HEK293 (cell line): ENCODE measurements at regions not wholly inside any gene's neighbourhood (a gene's known extent, or its start where the extent isn't known, plus 50 kb on each side); places are given as distances from the start of the nearest gene placed in this dataset.

ENCODE experiments used
- CTCF ChIA-PET: fragments of 350-600 bp; formaldehyde crosslinking; extraction: SDS; loops from one replicate; lab custom pipeline; 2021; ENCODE audit warnings: antibody characterized with exemption; lab: Yijun Ruan, JAX
- POLR2A ChIA-PET: fragments of 300-600 bp; formaldehyde crosslinking; extraction: SDS; loops from one replicate; lab custom pipeline; 2020; ENCODE audit warnings: antibody characterized with exemption, inconsistent platforms; lab: Yijun Ruan, JAX
- H3K27ac ChIP-seq: fragments of 200-500 bp; sonication (Bioruptor generic); 2 replicates; pipeline ENCODE4 v1.5.1; 2014; ENCODE audit warnings: low read depth, low read length, control low read depth, inconsistent platforms; ENCODE audit errors: extremely low read depth
- H3K36me3 ChIP-seq, 2 experiments: fragments of 200-500 bp in 1 of 2; sonication (Bioruptor generic) in 1 of 2; 1 replicate in 1 of 2; 2 replicates in 1 of 2; pipeline ENCODE4 v1.5.1; 2014 to 2017; ENCODE audit warnings: inconsistent platforms in 2 of 2, low read length in 2 of 2; ENCODE audit not compliant: control insufficient read depth in 2 of 2, insufficient read depth in 1 of 2
- H3K4me1 ChIP-seq: fragments of 200-500 bp; sonication (Bioruptor generic); 2 replicates; pipeline ENCODE4 v1.5.1; 2014; ENCODE audit warnings: mild to moderate bottlenecking, low read length, inconsistent platforms; ENCODE audit not compliant: control insufficient read depth, insufficient read depth
- H3K4me3 ChIP-seq: 2 replicates; pipeline ENCODE4 v1.5.1; 2011; ENCODE audit warnings: low read depth, mild to moderate bottlenecking, control low read depth, low read length, moderate library complexity
- H3K9me3 ChIP-seq: fragments of 200-500 bp; sonication (Bioruptor generic); 2 replicates; pipeline ENCODE4 v1.5.1; 2014; ENCODE audit warnings: low read depth, low read length, inconsistent platforms; ENCODE audit not compliant: control insufficient read depth, insufficient read depth
- EGR2 ChIP-seq: fragments of 450-650 bp; formaldehyde crosslinking; IDR thresholded peaks from 2 replicates; pipeline ENCODE4 v1.5.1; 2016; ENCODE audit warnings: low read depth, missing biosample characterization, missing genetic modification characterization
- ELK4 ChIP-seq: IDR thresholded peaks from 2 replicates; pipeline ENCODE4 v1.6.1; 2011; ENCODE audit warnings: mild to moderate bottlenecking, low read depth, low read length, borderline replicate concordance
- KLF1 ChIP-seq: fragments of 450-650 bp; formaldehyde crosslinking; IDR thresholded peaks from 2 replicates; pipeline ENCODE4 v1.5.1; 2016; ENCODE audit warnings: missing biosample characterization, missing genetic modification characterization
- KLF17 ChIP-seq: fragments of 450-650 bp; formaldehyde crosslinking; IDR thresholded peaks from 2 replicates; pipeline ENCODE4 v1.5.1; 2016; ENCODE audit warnings: missing biosample characterization, missing genetic modification characterization
- MEIS1 ChIP-seq: sonication (generic); formaldehyde crosslinking; IDR thresholded peaks from 2 replicates; pipeline ENCODE4 v1.8.1; 2022; ENCODE audit warnings: missing genetic modification reagents, mild to moderate bottlenecking, borderline replicate concordance
- OVOL3 ChIP-seq: fragments of 450-650 bp; formaldehyde crosslinking; IDR thresholded peaks from 2 replicates; pipeline ENCODE4 v1.5.1; 2016; ENCODE audit warnings: missing biosample characterization, missing genetic modification characterization
- SALL2 ChIP-seq: fragments of 450-650 bp; formaldehyde crosslinking; IDR thresholded peaks from 2 replicates; pipeline ENCODE4 v1.5.0; 2017; ENCODE audit warnings: missing biosample characterization, mild to moderate bottlenecking, missing genetic modification characterization, borderline replicate concordance
- TCF7L2 ChIP-seq: IDR thresholded peaks from 2 replicates; pipeline ENCODE4 v1.6.1; 2011; ENCODE audit warnings: low read depth, mild to moderate bottlenecking, inconsistent platforms, low read length, moderate library complexity, borderline replicate concordance
- WT1 ChIP-seq: fragments of 450-650 bp; formaldehyde crosslinking; IDR thresholded peaks from 2 replicates; pipeline ENCODE4 v1.5.1; 2016; ENCODE audit warnings: missing biosample characterization, missing genetic modification characterization
- ZBTB10 ChIP-seq: fragments of 450-650 bp; formaldehyde crosslinking; IDR thresholded peaks from 2 replicates; pipeline ENCODE4 v1.5.1; 2016; ENCODE audit warnings: missing biosample characterization, missing genetic modification characterization
- ZBTB20 ChIP-seq: fragments of 450-650 bp; formaldehyde crosslinking; IDR thresholded peaks from 2 replicates; pipeline ENCODE4 v1.5.1; 2016; ENCODE audit warnings: missing biosample characterization, missing genetic modification characterization
- ZFHX2 ChIP-seq: fragments of 450-650 bp; formaldehyde crosslinking; conservative IDR thresholded peaks from 2 replicates; pipeline ENCODE4 v1.5.1; 2016; ENCODE audit warnings: missing biosample characterization, missing genetic modification characterization
- ZFP69B ChIP-seq: fragments of 450-650 bp; formaldehyde crosslinking; IDR thresholded peaks from 2 replicates; pipeline ENCODE4 v1.5.1; 2016; ENCODE audit warnings: missing biosample characterization, missing genetic modification characterization
- ZNF133 ChIP-seq: fragments of 450-650 bp; formaldehyde crosslinking; IDR thresholded peaks from 2 replicates; pipeline ENCODE4 v1.5.1; 2016; ENCODE audit warnings: missing biosample characterization, missing genetic modification characterization
- ZNF16 ChIP-seq: fragments of 450-650 bp; formaldehyde crosslinking; IDR thresholded peaks from 2 replicates; pipeline ENCODE4 v1.5.1; 2016; ENCODE audit warnings: low read depth, missing biosample characterization, missing genetic modification characterization
- ZNF184 ChIP-seq: fragments of 450-650 bp; IDR thresholded peaks from 2 replicates; pipeline ENCODE4 v1.5.1; 2018; ENCODE audit warnings: missing biosample characterization, mild to moderate bottlenecking, missing genetic modification characterization
- ZNF223 ChIP-seq: fragments of 450-650 bp; formaldehyde crosslinking; IDR thresholded peaks from 2 replicates; pipeline ENCODE4 v1.5.1; 2016; ENCODE audit warnings: missing biosample characterization, missing genetic modification characterization
- ZNF24 ChIP-seq: fragments of 450-650 bp; formaldehyde crosslinking; IDR thresholded peaks from 2 replicates; pipeline ENCODE4 v1.5.1; 2016; ENCODE audit warnings: missing biosample characterization, missing genetic modification characterization
- ZNF302 ChIP-seq: fragments of 450-650 bp; formaldehyde crosslinking; IDR thresholded peaks from 2 replicates; pipeline ENCODE4 v1.5.1; 2016; ENCODE audit warnings: missing biosample characterization, missing genetic modification characterization, low read depth
- ZNF311 ChIP-seq: fragments of 450-650 bp; formaldehyde crosslinking; IDR thresholded peaks from 2 replicates; pipeline ENCODE4 v1.5.1; 2017; ENCODE audit warnings: missing biosample characterization, missing genetic modification characterization, borderline replicate concordance
- ZNF366 ChIP-seq: fragments of 450-650 bp; formaldehyde crosslinking; conservative IDR thresholded peaks from 2 replicates; pipeline ENCODE4 v1.5.1; 2016; ENCODE audit warnings: missing biosample characterization, missing genetic modification characterization
- ZNF548 ChIP-seq: fragments of 450-650 bp; formaldehyde crosslinking; IDR thresholded peaks from 2 replicates; pipeline ENCODE4 v1.5.1; 2016; ENCODE audit warnings: missing biosample characterization, missing genetic modification characterization
- ZNF626 ChIP-seq: fragments of 450-650 bp; sonication (Bioruptor Pico); formaldehyde crosslinking; IDR thresholded peaks from 2 replicates; pipeline ENCODE4 v1.5.1; 2018; ENCODE audit warnings: missing biosample characterization, missing genetic modification characterization, inconsistent platforms
- ZNF707 ChIP-seq: fragments of 450-650 bp; formaldehyde crosslinking; IDR thresholded peaks from 2 replicates; pipeline ENCODE4 v1.5.1; 2016; ENCODE audit warnings: missing biosample characterization, missing genetic modification characterization
- ZSCAN30 ChIP-seq: fragments of 450-650 bp; IDR thresholded peaks from 2 replicates; pipeline ENCODE4 v1.5.1; 2018; ENCODE audit warnings: missing biosample characterization, mild to moderate bottlenecking, missing genetic modification characterization, moderate library complexity
- TF ChIP-seq, protein P1 (sequence below): fragments of 450-650 bp; formaldehyde crosslinking; IDR thresholded peaks from 2 replicates; pipeline ENCODE4 v1.5.1; 2016; ENCODE audit warnings: missing biosample characterization, missing genetic modification characterization

DNA sequence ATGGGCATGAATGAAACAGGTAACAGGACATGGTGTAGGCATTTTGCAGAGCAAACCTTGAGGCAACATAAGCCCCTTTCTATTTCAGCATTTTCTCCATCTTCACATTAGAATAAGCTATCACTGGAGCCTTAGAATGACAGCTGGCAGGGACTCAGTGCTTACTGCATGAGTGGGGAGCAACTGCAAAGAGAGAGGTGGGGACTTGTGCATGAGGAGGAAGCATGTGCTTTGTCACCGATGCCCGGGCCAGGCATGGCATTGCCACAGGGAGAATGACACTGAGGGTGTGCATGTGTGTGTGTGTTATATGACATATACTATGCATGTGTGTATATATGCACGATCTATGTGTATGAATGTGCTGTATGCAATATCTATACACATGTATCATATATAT lies 258.2 kb upstream of the RAB6C start:
- Histone ChIP-seq H3K27ac (no peak overlapping the region), H3K9me3 (no peaks in the 10 kb centered on the region), H3K4me1 (no peaks in the 10 kb centered on the region), H3K36me3 (no peaks in the 10 kb centered on the region), H3K4me3 (no peak overlapping the region)
- ChIA-PET CTCF (no interaction called here), POLR2A (no interaction called here)
- TF ChIP-seq ZNF184 (tag by site-specific recombination) (no peak), ZNF24 (tag by site-specific recombination) (no peak)

GRCh38 chr2:129721846-129722245 lies 257.6 kb upstream of the RAB6C start:
- POLR2A ChIA-PET: no interaction called here
- no peak for TF ChIP-seq ZFP69B (tag by site-specific recombination)
- TF ChIP-seq MEIS1 (CRISPR knock-in tag): no peak
- no peak for TF ChIP-seq ZNF548 (tag by site-specific recombination)
- TF ChIP-seq KLF17: no peak
- TF ChIP-seq ZFHX2: peak; percentile 57
- no peak for TF ChIP-seq SALL2 (tag by site-specific recombination)
- peak; percentile 42 for TF ChIP-seq EGR2
- no peak for TF ChIP-seq ZNF16 (tag by site-specific recombination)
- TF ChIP-seq OVOL3: no peak
- no peak for TF ChIP-seq ZNF302 (tag by site-specific recombination)
- TF ChIP-seq WT1 (tag by site-specific recombination): no peak
- TF ChIP-seq ZNF707: no peak
- H3K4me1 ChIP-seq: no peaks in the 10 kb centered on the region
- no peak overlapping the region for H3K27ac ChIP-seq
- no peaks in the 10 kb centered on the region for H3K36me3 ChIP-seq
- CTCF ChIA-PET: no interaction called here
- no peak overlapping the region for H3K4me3 ChIP-seq
- no peaks in the 10 kb centered on the region for H3K9me3 ChIP-seq

DNA sequence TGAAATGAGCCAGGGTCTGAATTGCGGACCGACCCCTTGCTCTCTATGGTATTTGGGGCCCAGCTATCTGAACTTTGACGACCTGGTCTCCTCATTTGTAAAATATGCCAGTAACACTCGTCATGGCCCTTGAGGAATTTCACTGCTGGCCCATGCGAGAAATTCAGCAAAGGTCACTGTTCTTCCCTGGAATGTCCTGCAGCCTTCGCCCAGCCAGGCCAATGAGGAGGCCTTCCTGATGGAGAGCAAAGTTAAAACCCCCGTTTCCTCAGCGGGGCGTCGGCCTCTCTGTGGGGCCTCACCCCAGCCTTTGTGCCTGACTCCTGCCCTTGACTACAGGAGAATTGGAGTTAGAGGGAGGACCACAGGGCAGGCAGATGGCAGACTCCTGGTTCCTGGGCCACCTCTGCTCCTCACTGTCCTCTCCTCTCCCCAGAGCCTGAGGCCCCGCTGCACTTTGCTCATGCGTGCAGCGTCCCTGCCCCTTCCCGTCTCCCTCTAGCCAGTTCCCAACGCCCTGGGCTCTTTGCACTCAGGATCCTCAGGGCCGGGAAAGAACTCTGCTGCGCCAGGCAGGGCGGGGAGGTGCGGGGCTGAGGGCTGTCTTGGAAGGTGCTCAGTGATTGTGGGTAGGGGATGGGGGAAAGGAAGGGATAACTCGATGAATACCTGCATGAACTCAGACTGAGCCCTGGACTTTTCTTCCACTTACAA lies 257.0 kb upstream of the RAB6C start:
- Histone ChIP-seq H3K4me1 (no peaks in the 10 kb centered on the region), H3K27ac (no peak overlapping the region), H3K4me3 (no peak overlapping the region), H3K9me3 (no peaks in the 10 kb centered on the region), H3K36me3 (no peaks in the 10 kb centered on the region)
- ChIA-PET CTCF (no interaction called here), POLR2A (no interaction called here)
- TF ChIP-seq ZNF626 (no peak), ELK4 (no peak), ZNF311 (tag by site-specific recombination) (no peak), ZNF133 (tag by site-specific recombination) (no peak), ZNF366 (tag by site-specific recombination) (no peak), ZBTB10 (tag by site-specific recombination) (no peak), ZSCAN30 (no peak), KLF1 (no peak), ZNF223 (tag by site-specific recombination) (no peak), TCF7L2 (no peak), ZBTB20 (tag by site-specific recombination) (no peak)
- TF ChIP-seq, protein P1, sequence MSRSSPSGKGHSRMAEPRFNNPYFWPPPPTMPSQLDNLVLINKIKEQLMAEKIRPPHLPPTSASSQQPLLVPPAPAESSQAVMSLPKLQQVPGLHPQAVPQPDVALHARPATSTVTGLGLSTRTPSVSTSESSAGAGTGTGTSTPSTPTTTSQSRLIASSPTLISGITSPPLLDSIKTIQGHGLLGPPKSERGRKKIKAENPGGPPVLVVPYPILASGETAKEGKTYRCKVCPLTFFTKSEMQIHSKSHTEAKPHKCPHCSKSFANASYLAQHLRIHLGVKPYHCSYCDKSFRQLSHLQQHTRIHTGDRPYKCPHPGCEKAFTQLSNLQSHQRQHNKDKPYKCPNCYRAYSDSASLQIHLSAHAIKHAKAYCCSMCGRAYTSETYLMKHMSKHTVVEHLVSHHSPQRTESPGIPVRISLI (tag by site-specific recombination): no peak
